Heart left ventricle (tissue), 13 donors: ENCODE measurements at regions not wholly inside any gene's neighbourhood (a gene's known extent, or its start where the extent isn't known, plus 50 kb on each side); places are given as distances from the start of the nearest gene placed in this dataset.

Source experiments
- CTCF ChIP-seq, 12 donors: fragments of 200-600 bp; sonication (generic) in 4 of 12; IDR thresholded peaks; one replicate each; pipeline versions ENCODE4 v1.5.0 to v1.8.0; 2018 to 2022; ENCODE audit warnings: antibody characterized with exemption in 12 of 12, mild to moderate bottlenecking in 5 of 12
- POLR2A ChIP-seq, 2 donors: fragments of 450-650 bp; IDR thresholded peaks; one replicate each; pipeline ENCODE4 v1.6.1; 2017; ENCODE audit warnings: antibody characterized with exemption in 2 of 2, mild to moderate bottlenecking in 2 of 2, moderate library complexity in 2 of 2
- donor health status: ischemic (EF 13 %, LVEDD 7.1; RV severe dilation, severe dysfunction).
- donor health status: DM: no; HTN: yes; CAD: no.
- donor health status: DM: no; HTN: no; CAD: no.
- donor health status: ischemic (EF 25% LVEDD 6.9; RV normal size, moderate dysfunction).
- donor health status: ischemic (EF 25% LVEDD 5.7; RV mildly dilated, moderate dysfunction).
- donor health status: ischemic (EF 35%, LVEDD 5.7; RV mildly dilated, moderate dysfunction).
- donor health status: nonischemic (EF 11% LVEDD 7.7; RV severe dilation, severe dysfunction).
- donor health status: DM: yes; HTN: yes; CAD: no.
- donor health status: PGD.
- donor health status: ischemic (EF 29% LVEDD 5.4; RV normal size, mild dysfunction).
- donor health status: nonischemic (EF 23%, LVEDD 6.1; RV moderate dilation, normal function).

DNA sequence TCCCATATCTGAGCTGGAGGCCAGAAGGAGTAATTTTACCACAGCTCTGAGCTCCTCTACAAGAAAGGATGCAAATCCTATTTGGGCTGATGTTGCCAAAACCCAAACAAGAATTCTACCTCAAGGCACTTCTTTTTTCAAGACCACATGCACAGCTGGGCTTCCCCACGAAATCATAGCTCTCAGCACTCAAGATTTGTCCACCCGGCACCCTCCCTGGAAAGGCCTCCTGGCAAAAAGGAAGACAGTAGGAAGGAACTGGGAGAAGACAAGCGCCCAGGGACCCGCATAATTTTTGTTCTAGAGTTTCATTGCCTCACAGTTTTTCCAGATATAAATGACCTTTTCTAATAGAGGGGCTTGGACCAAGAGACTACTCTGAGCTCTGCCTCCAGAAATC is 90.5 kb downstream of the BANF2 start:
- TF ChIP-seq CTCF (IDR thresholded peaks at IDR 0.05) (no peak), POLR2A (IDR thresholded peaks at IDR 0.05) (no peak)
